ENCODE measurements at regions not wholly inside any gene's neighbourhood (a gene's known extent, or its start where the extent isn't known, plus 50 kb on each side); places are given as distances from the start of the nearest gene placed in this dataset.

GRCh38 chr9:107933516-107933915 is 443.9 kb upstream of the KLF4 start:
- H3K4me3 ChIP-seq (ENCODE audit: insufficient read depth, low read depth, low read length), result no peak overlapping the region
- H3K27ac ChIP-seq (ENCODE audit: insufficient read depth, low read depth, low read length, poor library complexity, severe bottlenecking), result no peak overlapping the region
- peaks cover 7% of the 10 kb centered on the region for H3K4me1 ChIP-seq (ENCODE audit: control insufficient read depth, insufficient read depth, low read length)
- no peaks in the 10 kb centered on the region for H3K9me3 ChIP-seq (ENCODE audit: control insufficient read depth, low read length)
- H3K27me3 ChIP-seq (ENCODE audit: control insufficient read depth, insufficient read depth, low read length, poor library complexity, severe bottlenecking), result no peaks in the 10 kb centered on the region
- WGBS, 2 experiments, result 95 to 99% methylated on average over 5 to 6 of the region's 6 CpGs
- H3K36me3 ChIP-seq (ENCODE audit: control insufficient read depth, insufficient read depth, low read length), result no peaks in the 10 kb centered on the region

GRCh38 chr9:107933097-107933496 is 443.5 kb upstream of the KLF4 start:
- H3K36me3 ChIP-seq (ENCODE audit: control insufficient read depth, insufficient read depth, low read length), result no peaks in the 10 kb centered on the region
- H3K4me1 ChIP-seq (ENCODE audit: control insufficient read depth, insufficient read depth, low read length), result peaks cover 7% of the 10 kb centered on the region
- H3K27ac ChIP-seq (ENCODE audit: insufficient read depth, low read depth, low read length, poor library complexity, severe bottlenecking), result no peak overlapping the region
- WGBS, 2 experiments, result 86 to 88% methylated on average over 5 of the region's 5 CpGs
- no peaks in the 10 kb centered on the region for H3K27me3 ChIP-seq (ENCODE audit: control insufficient read depth, insufficient read depth, low read length, poor library complexity, severe bottlenecking)
- no peaks in the 10 kb centered on the region for H3K9me3 ChIP-seq (ENCODE audit: control insufficient read depth, low read length)
- no peak overlapping the region for H3K4me3 ChIP-seq (ENCODE audit: insufficient read depth, low read depth, low read length)

GRCh38 chr9:107932601-107933000 is 443.0 kb upstream of the KLF4 start:
- no peak overlapping the region for H3K27ac ChIP-seq (ENCODE audit: insufficient read depth, low read depth, low read length, poor library complexity, severe bottlenecking)
- 80 to 96% methylated on average over 1 to 2 of the region's 2 CpGs for WGBS, 2 experiments

GRCh38 chr9:107932046-107932445 is 442.5 kb upstream of the KLF4 start:
- Histone ChIP-seq H3K4me3 (ENCODE audit: insufficient read depth, low read depth, low read length) (no peak overlapping the region), H3K27ac (ENCODE audit: insufficient read depth, low read depth, low read length, poor library complexity, severe bottlenecking) (no peak overlapping the region), H3K9me3 (ENCODE audit: control insufficient read depth, low read length) (no peaks in the 10 kb centered on the region), H3K36me3 (ENCODE audit: control insufficient read depth, insufficient read depth, low read length) (no peaks in the 10 kb centered on the region), H3K27me3 (ENCODE audit: control insufficient read depth, insufficient read depth, low read length, poor library complexity, severe bottlenecking) (no peaks in the 10 kb centered on the region), H3K4me1 (ENCODE audit: control insufficient read depth, insufficient read depth, low read length) (peaks cover 7% of the 10 kb centered on the region)
- 80% methylated on average over 1 of the region's 1 CpG; no CpG with 5 or more reads in 1 of the 2 experiments for WGBS, 2 experiments

More at GRCh38 chr9:107932601-107933000, 443.0 kb upstream of the KLF4 start:
- H3K9me3 ChIP-seq (ENCODE audit: control insufficient read depth, low read length), result no peaks in the 10 kb centered on the region
- H3K27me3 ChIP-seq (ENCODE audit: control insufficient read depth, insufficient read depth, low read length, poor library complexity, severe bottlenecking), result no peaks in the 10 kb centered on the region
- no peaks in the 10 kb centered on the region for H3K36me3 ChIP-seq (ENCODE audit: control insufficient read depth, insufficient read depth, low read length)
- H3K4me1 ChIP-seq (ENCODE audit: control insufficient read depth, insufficient read depth, low read length), result peaks cover 7% of the 10 kb centered on the region
- H3K4me3 ChIP-seq (ENCODE audit: insufficient read depth, low read depth, low read length), result no peak overlapping the region

GRCh38 chr9:107931071-107931715 is 441.6 kb upstream of the KLF4 start:
- no peaks in the 10 kb centered on the region for H3K9me3 ChIP-seq (ENCODE audit: control insufficient read depth, low read length)
- no peaks in the 10 kb centered on the region for H3K36me3 ChIP-seq (ENCODE audit: control insufficient read depth, insufficient read depth, low read length)
- 87 to 89% methylated on average over 8 of the region's 8 CpGs for WGBS, 2 experiments
- no peaks in the 10 kb centered on the region for H3K27me3 ChIP-seq (ENCODE audit: control insufficient read depth, insufficient read depth, low read length, poor library complexity, severe bottlenecking)
- H3K4me3 ChIP-seq (ENCODE audit: insufficient read depth, low read depth, low read length), result no peak overlapping the region
- H3K4me1 ChIP-seq (ENCODE audit: control insufficient read depth, insufficient read depth, low read length), result peaks cover 7% of the 10 kb centered on the region
- no peak overlapping the region for H3K27ac ChIP-seq (ENCODE audit: insufficient read depth, low read depth, low read length, poor library complexity, severe bottlenecking)

- H3K4me1 ChIP-seq (ENCODE audit: control insufficient read depth, insufficient read depth, low read length), result peaks cover 7% of the 10 kb centered on the region
- no peaks in the 10 kb centered on the region for H3K36me3 ChIP-seq (ENCODE audit: control insufficient read depth, insufficient read depth, low read length)
- WGBS, 2 experiments, result 95 to 98% methylated on average over 3 of the region's 3 CpGs
- no peak overlapping the region for H3K27ac ChIP-seq (ENCODE audit: insufficient read depth, low read depth, low read length, poor library complexity, severe bottlenecking)
- no peaks in the 10 kb centered on the region for H3K9me3 ChIP-seq (ENCODE audit: control insufficient read depth, low read length)
- H3K27me3 ChIP-seq (ENCODE audit: control insufficient read depth, insufficient read depth, low read length, poor library complexity, severe bottlenecking), result no peaks in the 10 kb centered on the region
- H3K4me3 ChIP-seq (ENCODE audit: insufficient read depth, low read depth, low read length), result no peak overlapping the region
Measured at GRCh38 chr9:107929443-107929842, 439.9 kb upstream of the KLF4 start.

GRCh38 chr9:107928701-107929371 is 439.3 kb upstream of the KLF4 start:
- WGBS, 2 experiments, result 85 to 91% methylated on average over 6 of the region's 6 CpGs
- Histone ChIP-seq H3K27ac (ENCODE audit: insufficient read depth, low read depth, low read length, poor library complexity, severe bottlenecking) (no peak overlapping the region), H3K36me3 (ENCODE audit: control insufficient read depth, insufficient read depth, low read length) (no peaks in the 10 kb centered on the region), H3K4me1 (ENCODE audit: control insufficient read depth, insufficient read depth, low read length) (peaks cover 7% of the 10 kb centered on the region), H3K9me3 (ENCODE audit: control insufficient read depth, low read length) (no peaks in the 10 kb centered on the region), H3K27me3 (ENCODE audit: control insufficient read depth, insufficient read depth, low read length, poor library complexity, severe bottlenecking) (no peaks in the 10 kb centered on the region), H3K4me3 (ENCODE audit: insufficient read depth, low read depth, low read length) (no peak overlapping the region)

- 96 to 98% methylated on average over 4 of the region's 4 CpGs for WGBS, 2 experiments
- no peaks in the 10 kb centered on the region for H3K9me3 ChIP-seq (ENCODE audit: control insufficient read depth, low read length)
- H3K27ac ChIP-seq (ENCODE audit: insufficient read depth, low read depth, low read length, poor library complexity, severe bottlenecking), result no peak overlapping the region
- no peaks in the 10 kb centered on the region for H3K36me3 ChIP-seq (ENCODE audit: control insufficient read depth, insufficient read depth, low read length)
- H3K4me1 ChIP-seq (ENCODE audit: control insufficient read depth, insufficient read depth, low read length), result no peaks in the 10 kb centered on the region
- no peak overlapping the region for H3K4me3 ChIP-seq (ENCODE audit: insufficient read depth, low read depth, low read length)
- no peaks in the 10 kb centered on the region for H3K27me3 ChIP-seq (ENCODE audit: control insufficient read depth, insufficient read depth, low read length, poor library complexity, severe bottlenecking)
Measured at GRCh38 chr9:107927276-107927675, 437.7 kb upstream of the KLF4 start.

- WGBS, 2 experiments, result 69 to 75% methylated on average over 5 of the region's 5 CpGs
- H3K4me3 ChIP-seq (ENCODE audit: insufficient read depth, low read depth, low read length), result no peak overlapping the region
- H3K36me3 ChIP-seq (ENCODE audit: control insufficient read depth, insufficient read depth, low read length), result no peaks in the 10 kb centered on the region
- H3K9me3 ChIP-seq (ENCODE audit: control insufficient read depth, low read length), result no peaks in the 10 kb centered on the region
- no peaks in the 10 kb centered on the region for H3K4me1 ChIP-seq (ENCODE audit: control insufficient read depth, insufficient read depth, low read length)
- H3K27ac ChIP-seq (ENCODE audit: insufficient read depth, low read depth, low read length, poor library complexity, severe bottlenecking), result no peak overlapping the region
- H3K27me3 ChIP-seq (ENCODE audit: control insufficient read depth, insufficient read depth, low read length, poor library complexity, severe bottlenecking), result no peaks in the 10 kb centered on the region
Measured at GRCh38 chr9:107925749-107926297, 436.3 kb upstream of the KLF4 start.

GRCh38 chr9:107922260-107922659 is 432.7 kb upstream of the KLF4 start:
- Histone ChIP-seq H3K27me3 (ENCODE audit: control insufficient read depth, insufficient read depth, low read length, poor library complexity, severe bottlenecking) (no peaks in the 10 kb centered on the region), H3K4me1 (ENCODE audit: control insufficient read depth, insufficient read depth, low read length) (no peaks in the 10 kb centered on the region), H3K4me3 (ENCODE audit: insufficient read depth, low read depth, low read length) (no peak overlapping the region), H3K36me3 (ENCODE audit: control insufficient read depth, insufficient read depth, low read length) (no peaks in the 10 kb centered on the region), H3K9me3 (ENCODE audit: control insufficient read depth, low read length) (no peaks in the 10 kb centered on the region), H3K27ac (ENCODE audit: insufficient read depth, low read depth, low read length, poor library complexity, severe bottlenecking) (no peak overlapping the region)
- WGBS, 2 experiments, result 89 to 100% methylated on average over 1 of the region's 1 CpG
